ENCODE measurements at regions not wholly inside any gene's neighbourhood (a gene's known extent, or its start where the extent isn't known, plus 50 kb on each side); places are given as distances from the start of the nearest gene placed in this dataset.

DNA sequence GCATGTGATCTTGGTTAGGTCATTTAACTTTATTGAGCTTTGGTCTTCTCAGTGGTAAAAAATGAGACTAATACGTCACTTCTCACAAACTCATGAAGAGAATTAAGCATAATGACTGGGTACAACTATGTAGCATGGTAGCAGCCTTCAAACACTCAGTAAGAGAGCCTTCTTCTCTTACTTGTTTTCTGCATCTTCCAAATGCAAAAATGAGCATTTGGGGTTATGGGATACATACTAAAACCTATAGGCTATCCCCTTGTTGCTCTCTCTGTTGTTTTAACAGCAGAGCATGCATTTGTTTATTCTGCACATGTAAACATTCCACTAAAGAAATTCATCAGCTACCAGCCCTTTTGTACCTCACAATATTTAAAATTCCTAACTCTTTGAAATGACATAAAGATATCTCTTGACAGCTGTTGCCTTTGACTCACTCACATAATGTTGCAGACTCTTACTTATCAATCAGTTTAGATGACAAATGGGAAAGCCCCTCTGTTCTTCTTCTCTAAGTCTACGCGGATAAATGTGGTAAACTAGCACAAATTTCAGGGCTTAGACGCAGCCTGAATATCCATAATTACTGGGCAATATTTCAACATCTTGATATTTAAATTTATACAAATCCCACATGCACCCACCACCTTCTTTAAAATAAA lies 327.3 kb upstream of the SATB1 start:
- Histone ChIP-seq H3K23ac (ENCODE audit: low read length) (no peak overlapping the region), H4K12ac (ENCODE audit: low read depth, low read length) (no peak overlapping the region)
- WGBS (ENCODE audit: extremely low coverage, insufficient coverage, insufficient read length): no CpG with 5 or more reads among the region's 4 CpGs

GRCh38 chr3:18751514-18751913 lies 326.4 kb upstream of the SATB1 start:
- Histone ChIP-seq H2BK12ac (ENCODE audit: low read length) (no peak overlapping the region), H3K9ac (ENCODE audit: low read length) (no peak overlapping the region), H2BK5ac (ENCODE audit: low read depth, low read length, poor library complexity) (no peak overlapping the region), H4K8ac (ENCODE audit: low read depth, low read length) (no peak overlapping the region), H3K18ac (ENCODE audit: low read length) (no peak overlapping the region), H3K4me2 (ENCODE audit: low read length) (no peak overlapping the region), H3K14ac (ENCODE audit: low read length) (no peak overlapping the region), H3K36me3 (ENCODE audit: control insufficient read depth in 1 of 2, insufficient read depth in 2 of 2, low read length in 2 of 2) (no peaks in the 10 kb centered on the region), H3K79me2 (ENCODE audit: control insufficient read depth, insufficient read depth, low read length, poor library complexity) (no peaks in the 10 kb centered on the region), H3K79me1 (ENCODE audit: low read length) (no peaks in the 10 kb centered on the region), H3K4me3 (ENCODE audit: low read depth, low read length) (no peak overlapping the region), H2AFZ (ENCODE audit: insufficient read depth, low read length, poor library complexity) (no peak overlapping the region), H3K27me3 (ENCODE audit: insufficient read depth, low read length) (no peaks in the 10 kb centered on the region), H3K23ac (ENCODE audit: low read length) (no peak overlapping the region), H3K4me1 (ENCODE audit: control insufficient read depth in 1 of 2, insufficient read depth in 2 of 2, low read length in 2 of 2) (no peaks in the 10 kb centered on the region), H4K12ac (ENCODE audit: low read depth, low read length) (no peak overlapping the region), H3K4ac (ENCODE audit: low read depth, low read length) (no peak overlapping the region), H3K9me3 (ENCODE audit: insufficient read depth, low read depth, low read length) (no peaks in the 10 kb centered on the region), H3K27ac (ENCODE audit: low read depth, low read length) (no peak overlapping the region), H2AK5ac (ENCODE audit: low read length) (no peak overlapping the region), H2BK120ac (ENCODE audit: insufficient read depth, low read length, poor library complexity) (no peak overlapping the region), H4K91ac (ENCODE audit: low read depth, low read length) (no peak overlapping the region)
- no CpG with 5 or more reads among the region's 1 CpG for WGBS (ENCODE audit: extremely low coverage, insufficient coverage, insufficient read length)
- no peak for DNase-seq

More for the DNA sequence above, 327.3 kb upstream of the SATB1 start:
- H3K79me2 ChIP-seq (ENCODE audit: control insufficient read depth, insufficient read depth, low read length, poor library complexity): no peaks in the 10 kb centered on the region
- no peak overlapping the region for H2BK5ac ChIP-seq (ENCODE audit: low read depth, low read length, poor library complexity)
- H3K9me3 ChIP-seq (ENCODE audit: insufficient read depth, low read depth, low read length): no peaks in the 10 kb centered on the region
- no peak overlapping the region for H4K8ac ChIP-seq (ENCODE audit: low read depth, low read length)
- no peaks in the 10 kb centered on the region for H3K79me1 ChIP-seq (ENCODE audit: low read length)
- DNase-seq: peak in 1 of 2 donors; percentile 39
- H4K91ac ChIP-seq (ENCODE audit: low read depth, low read length): no peak overlapping the region
- H3K4me3 ChIP-seq (ENCODE audit: low read depth, low read length): no peak overlapping the region
- H2AFZ ChIP-seq (ENCODE audit: insufficient read depth, low read length, poor library complexity): no peak overlapping the region
- no peak overlapping the region for H3K27ac ChIP-seq (ENCODE audit: low read depth, low read length)
- H2BK120ac ChIP-seq (ENCODE audit: insufficient read depth, low read length, poor library complexity): no peak overlapping the region
- H3K9ac ChIP-seq (ENCODE audit: low read length): no peak overlapping the region
- H3K4me2 ChIP-seq (ENCODE audit: low read length): no peak overlapping the region
- H2BK12ac ChIP-seq (ENCODE audit: low read length): no peak overlapping the region
- no peak overlapping the region for H2AK5ac ChIP-seq (ENCODE audit: low read length)
- no peak overlapping the region for H3K4ac ChIP-seq (ENCODE audit: low read depth, low read length)
- H3K36me3 ChIP-seq (ENCODE audit: control insufficient read depth in 1 of 2, insufficient read depth in 2 of 2, low read length in 2 of 2): no peaks in the 10 kb centered on the region
- no peaks in the 10 kb centered on the region for H3K4me1 ChIP-seq (ENCODE audit: control insufficient read depth in 1 of 2, insufficient read depth in 2 of 2, low read length in 2 of 2)
- no peak overlapping the region for H3K14ac ChIP-seq (ENCODE audit: low read length)
- H3K27me3 ChIP-seq (ENCODE audit: insufficient read depth, low read length): no peaks in the 10 kb centered on the region
- H3K18ac ChIP-seq (ENCODE audit: low read length): no peak overlapping the region

- Histone ChIP-seq H3K4ac (ENCODE audit: low read depth, low read length) (no peak overlapping the region), H2AFZ (ENCODE audit: insufficient read depth, low read length, poor library complexity) (no peak overlapping the region), H3K27ac (ENCODE audit: low read depth, low read length) (no peak overlapping the region), H3K4me1 (ENCODE audit: control insufficient read depth in 1 of 2, insufficient read depth in 2 of 2, low read length in 2 of 2) (no peaks in the 10 kb centered on the region), H2BK5ac (ENCODE audit: low read depth, low read length, poor library complexity) (no peak overlapping the region), H3K14ac (ENCODE audit: low read length) (no peak overlapping the region), H3K9me3 (ENCODE audit: insufficient read depth, low read depth, low read length) (no peaks in the 10 kb centered on the region), H4K91ac (ENCODE audit: low read depth, low read length) (no peak overlapping the region), H3K23ac (ENCODE audit: low read length) (no peak overlapping the region), H2AK5ac (ENCODE audit: low read length) (no peak overlapping the region), H3K27me3 (ENCODE audit: insufficient read depth, low read length) (no peaks in the 10 kb centered on the region), H2BK120ac (ENCODE audit: insufficient read depth, low read length, poor library complexity) (no peak overlapping the region), H3K79me2 (ENCODE audit: control insufficient read depth, insufficient read depth, low read length, poor library complexity) (no peaks in the 10 kb centered on the region), H2BK12ac (ENCODE audit: low read length) (no peak overlapping the region), H3K9ac (ENCODE audit: low read length) (no peak overlapping the region), H3K79me1 (ENCODE audit: low read length) (no peaks in the 10 kb centered on the region), H4K8ac (ENCODE audit: low read depth, low read length) (no peak overlapping the region), H3K4me3 (ENCODE audit: low read depth, low read length) (no peak overlapping the region), H4K12ac (ENCODE audit: low read depth, low read length) (no peak overlapping the region), H3K4me2 (ENCODE audit: low read length) (no peak overlapping the region), H3K36me3 (ENCODE audit: control insufficient read depth in 1 of 2, insufficient read depth in 2 of 2, low read length in 2 of 2) (no peaks in the 10 kb centered on the region), H3K18ac (ENCODE audit: low read length) (no peak overlapping the region)
- no CpG with 5 or more reads among the region's 3 CpGs for WGBS (ENCODE audit: extremely low coverage, insufficient coverage, insufficient read length)
- DNase-seq: peak in 1 of 2 donors; percentile 23
Measured at GRCh38 chr3:18747383-18747782, 322.2 kb upstream of the SATB1 start.

- no peak overlapping the region for H3K18ac ChIP-seq (ENCODE audit: low read length)
- no CpG with 5 or more reads among the region's 6 CpGs for WGBS (ENCODE audit: extremely low coverage, insufficient coverage, insufficient read length)
- no peak overlapping the region for H2BK120ac ChIP-seq (ENCODE audit: insufficient read depth, low read length, poor library complexity)
Measured at GRCh38 chr3:18745472-18745871, 320.3 kb upstream of the SATB1 start.

More at GRCh38 chr3:18745472-18745871, 320.3 kb upstream of the SATB1 start:
- no peaks in the 10 kb centered on the region for H3K9me3 ChIP-seq (ENCODE audit: insufficient read depth, low read depth, low read length)
- no peaks in the 10 kb centered on the region for H3K36me3 ChIP-seq (ENCODE audit: control insufficient read depth in 1 of 2, insufficient read depth in 2 of 2, low read length in 2 of 2)
- H3K27me3 ChIP-seq (ENCODE audit: insufficient read depth, low read length): no peaks in the 10 kb centered on the region
- H4K12ac ChIP-seq (ENCODE audit: low read depth, low read length): no peak overlapping the region
- H3K14ac ChIP-seq (ENCODE audit: low read length): no peak overlapping the region
- H3K79me1 ChIP-seq (ENCODE audit: low read length): no peaks in the 10 kb centered on the region
- no peak overlapping the region for H4K8ac ChIP-seq (ENCODE audit: low read depth, low read length)
- H2BK12ac ChIP-seq (ENCODE audit: low read length): no peak overlapping the region
- no peak overlapping the region for H3K4me2 ChIP-seq (ENCODE audit: low read length)
- H3K4ac ChIP-seq (ENCODE audit: low read depth, low read length): no peak overlapping the region
- no peak overlapping the region for H3K23ac ChIP-seq (ENCODE audit: low read length)
- peak in 1 of 2 donors; percentile 35 for DNase-seq
- no peak overlapping the region for H4K91ac ChIP-seq (ENCODE audit: low read depth, low read length)
- H3K79me2 ChIP-seq (ENCODE audit: control insufficient read depth, insufficient read depth, low read length, poor library complexity): no peaks in the 10 kb centered on the region
- H2BK5ac ChIP-seq (ENCODE audit: low read depth, low read length, poor library complexity): no peak overlapping the region
- H3K4me1 ChIP-seq (ENCODE audit: control insufficient read depth in 1 of 2, insufficient read depth in 2 of 2, low read length in 2 of 2): no peaks in the 10 kb centered on the region
- no peak overlapping the region for H3K9ac ChIP-seq (ENCODE audit: low read length)
- no peak overlapping the region for H3K27ac ChIP-seq (ENCODE audit: low read depth, low read length)
- H3K4me3 ChIP-seq (ENCODE audit: low read depth, low read length): no peak overlapping the region
- H2AK5ac ChIP-seq (ENCODE audit: low read length): no peak overlapping the region
- no peak overlapping the region for H2AFZ ChIP-seq (ENCODE audit: insufficient read depth, low read length, poor library complexity)
